ENCODE measurements at regions not wholly inside any gene's neighbourhood (a gene's known extent, or its start where the extent isn't known, plus 50 kb on each side); places are given as distances from the start of the nearest gene placed in this dataset.

DNA sequence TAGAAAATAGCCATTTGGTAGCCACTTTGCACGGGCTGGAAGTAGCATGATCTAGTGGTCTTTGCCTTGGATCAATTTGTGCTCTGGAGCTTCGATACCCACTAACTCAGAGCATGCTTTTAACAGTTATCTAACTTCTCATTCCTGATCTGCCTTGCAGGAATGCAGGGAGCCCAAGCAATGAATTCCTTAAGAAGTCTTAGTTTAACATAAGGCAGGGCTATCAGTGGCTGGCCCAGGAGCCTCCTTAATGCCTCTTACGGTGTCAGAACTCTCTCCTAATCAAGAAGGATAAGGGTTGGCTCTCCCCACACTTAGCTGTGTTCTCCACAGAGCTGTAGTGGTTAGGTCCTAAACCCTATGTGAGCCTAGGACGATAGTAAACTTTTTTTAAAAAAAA, 95.8 kb upstream of the TBCA start:
- TF ChIP-seq, protein P1, sequence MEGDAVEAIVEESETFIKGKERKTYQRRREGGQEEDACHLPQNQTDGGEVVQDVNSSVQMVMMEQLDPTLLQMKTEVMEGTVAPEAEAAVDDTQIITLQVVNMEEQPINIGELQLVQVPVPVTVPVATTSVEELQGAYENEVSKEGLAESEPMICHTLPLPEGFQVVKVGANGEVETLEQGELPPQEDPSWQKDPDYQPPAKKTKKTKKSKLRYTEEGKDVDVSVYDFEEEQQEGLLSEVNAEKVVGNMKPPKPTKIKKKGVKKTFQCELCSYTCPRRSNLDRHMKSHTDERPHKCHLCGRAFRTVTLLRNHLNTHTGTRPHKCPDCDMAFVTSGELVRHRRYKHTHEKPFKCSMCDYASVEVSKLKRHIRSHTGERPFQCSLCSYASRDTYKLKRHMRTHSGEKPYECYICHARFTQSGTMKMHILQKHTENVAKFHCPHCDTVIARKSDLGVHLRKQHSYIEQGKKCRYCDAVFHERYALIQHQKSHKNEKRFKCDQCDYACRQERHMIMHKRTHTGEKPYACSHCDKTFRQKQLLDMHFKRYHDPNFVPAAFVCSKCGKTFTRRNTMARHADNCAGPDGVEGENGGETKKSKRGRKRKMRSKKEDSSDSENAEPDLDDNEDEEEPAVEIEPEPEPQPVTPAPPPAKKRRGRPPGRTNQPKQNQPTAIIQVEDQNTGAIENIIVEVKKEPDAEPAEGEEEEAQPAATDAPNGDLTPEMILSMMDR (IDR thresholded peaks at IDR 0.05; ENCODE audit: low read depth, low read length): no peak
- TF ChIP-seq, protein P2, sequence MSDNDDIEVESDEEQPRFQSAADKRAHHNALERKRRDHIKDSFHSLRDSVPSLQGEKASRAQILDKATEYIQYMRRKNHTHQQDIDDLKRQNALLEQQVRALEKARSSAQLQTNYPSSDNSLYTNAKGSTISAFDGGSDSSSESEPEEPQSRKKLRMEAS (IDR thresholded peaks at IDR 0.05; ENCODE audit: low read depth, low read length): no peak
- no peak for TF ChIP-seq POLR2A (IDR thresholded peaks at IDR 0.05; ENCODE audit: extremely low read depth, insufficient read length)
- TF ChIP-seq MYC (IDR thresholded peaks at IDR 0.05; ENCODE audit: low read depth, low read length): no peak

All from NB4 (cell line).